GOT3 (cell line): ENCODE measurements at regions not wholly inside any gene's neighbourhood (a gene's known extent, or its start where the extent isn't known, plus 50 kb on each side); places are given as distances from the start of the nearest gene placed in this dataset.

ENCODE experiments used
- DNase-seq: peaks from one replicate; lab custom pipeline; 2025; ENCODE audit warnings: mixed read lengths; lab: John Stamatoyannopoulos, UW

DNA sequence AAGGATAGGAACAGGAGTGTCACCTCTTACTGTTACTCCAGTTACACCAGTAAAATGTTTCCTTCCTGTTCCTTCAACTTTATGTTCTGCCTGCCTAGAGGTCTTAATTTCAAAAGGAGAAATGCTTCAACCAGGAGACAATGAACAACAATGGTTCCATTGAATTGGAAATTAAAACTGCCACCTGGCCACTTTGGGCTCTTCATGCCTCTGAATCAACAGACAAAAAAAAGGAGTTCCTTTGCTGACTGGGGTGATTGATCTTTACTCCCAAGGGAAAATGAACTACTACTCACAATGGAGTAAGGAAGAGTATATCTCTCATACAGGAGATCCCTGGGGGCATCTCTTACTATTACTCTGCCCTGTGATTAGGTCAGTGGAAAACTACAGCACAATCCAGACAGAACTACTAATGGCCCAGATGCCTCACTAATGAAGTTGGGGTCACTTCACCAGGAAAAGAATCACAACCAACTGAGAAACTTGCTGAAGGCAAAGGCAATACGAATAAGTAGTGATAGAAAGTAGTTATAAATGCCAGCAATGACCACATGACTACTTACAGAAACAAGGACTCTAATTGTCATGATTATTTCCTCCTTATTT, 76.6 kb upstream of the PRDX6 start:
- DNase-seq = no peak

DNA sequence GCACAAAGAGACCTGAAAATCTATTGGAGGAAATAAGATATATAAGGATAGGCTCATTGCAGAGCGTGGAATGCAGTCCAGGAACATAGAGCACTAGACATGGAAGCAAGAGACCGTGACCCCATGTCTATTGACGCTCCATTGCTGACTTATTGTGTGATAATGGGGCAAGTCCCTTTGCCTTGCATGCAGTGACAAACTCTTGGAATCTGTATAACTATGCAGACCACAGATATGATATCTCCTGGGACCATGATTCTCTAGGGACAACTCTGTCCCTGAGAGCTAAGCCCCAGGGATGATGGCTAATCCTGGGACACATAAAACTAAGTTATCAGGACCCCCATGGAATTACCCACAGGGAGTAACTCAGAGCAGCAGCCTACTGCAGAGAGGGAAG, 73.1 kb upstream of the PRDX6 start:
- DNase-seq = no peak

DNA sequence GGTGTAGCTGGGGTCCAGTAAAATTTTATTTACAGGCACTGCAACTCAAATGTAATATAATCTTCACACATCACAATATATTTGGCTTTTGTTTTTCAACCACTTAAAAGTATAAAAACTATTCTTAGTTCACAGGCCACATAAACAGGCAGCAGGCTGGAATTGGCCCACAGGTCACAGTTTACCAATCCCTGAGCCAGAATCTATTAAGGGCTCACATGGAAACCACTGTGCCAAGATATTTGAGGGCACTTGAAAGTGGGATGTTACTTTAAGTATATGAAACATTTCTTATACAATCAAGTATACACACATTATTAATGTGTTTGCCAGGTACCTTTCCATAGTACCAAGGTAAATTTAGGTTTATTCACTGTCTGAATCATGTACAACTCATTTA, 71.9 kb upstream of the PRDX6 start:
- DNase-seq = no peak

DNA sequence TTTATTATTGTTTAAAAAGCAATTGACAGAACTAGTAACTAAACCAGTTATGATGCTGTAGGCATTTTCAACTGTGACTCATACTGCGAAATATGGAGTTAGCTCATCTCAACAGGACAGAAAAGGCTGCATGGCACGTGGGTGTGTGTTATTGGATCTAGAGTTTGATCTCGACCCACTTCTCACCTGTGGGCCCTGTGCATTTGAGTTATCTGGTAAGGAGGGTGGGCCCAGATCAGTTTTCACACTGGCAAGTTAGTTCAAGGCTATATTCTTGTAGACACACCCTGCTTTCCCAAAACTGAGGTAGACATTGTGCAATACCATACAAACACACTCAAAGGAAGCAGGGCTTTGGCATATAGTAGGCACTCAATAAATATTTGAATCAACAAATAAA, 71.3 kb upstream of the PRDX6 start:
- DNase-seq = no peak

DNA sequence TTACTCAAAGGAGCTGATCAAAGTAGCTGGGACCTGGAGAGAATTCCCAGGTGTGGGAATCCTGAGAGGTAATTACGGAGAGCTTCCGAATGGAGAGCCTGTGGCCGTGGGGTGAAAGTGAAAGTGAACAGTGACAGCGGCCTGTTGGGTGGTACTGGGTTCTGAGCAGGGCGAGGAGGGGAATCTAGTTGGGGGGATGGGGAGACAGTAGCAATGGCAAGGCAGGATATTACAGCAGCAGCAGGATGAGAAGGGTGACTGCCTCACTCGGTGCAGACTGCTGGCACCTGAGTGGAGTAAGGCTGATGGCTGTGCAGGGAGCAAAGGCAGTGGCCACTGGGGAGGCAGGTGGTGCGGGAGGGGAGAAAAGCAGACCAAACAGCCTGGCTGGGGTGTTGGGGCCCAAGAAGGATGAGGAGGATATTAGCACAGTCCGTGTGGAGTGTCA, 70.3 kb upstream of the PRDX6 start:
- no peak for DNase-seq

DNA sequence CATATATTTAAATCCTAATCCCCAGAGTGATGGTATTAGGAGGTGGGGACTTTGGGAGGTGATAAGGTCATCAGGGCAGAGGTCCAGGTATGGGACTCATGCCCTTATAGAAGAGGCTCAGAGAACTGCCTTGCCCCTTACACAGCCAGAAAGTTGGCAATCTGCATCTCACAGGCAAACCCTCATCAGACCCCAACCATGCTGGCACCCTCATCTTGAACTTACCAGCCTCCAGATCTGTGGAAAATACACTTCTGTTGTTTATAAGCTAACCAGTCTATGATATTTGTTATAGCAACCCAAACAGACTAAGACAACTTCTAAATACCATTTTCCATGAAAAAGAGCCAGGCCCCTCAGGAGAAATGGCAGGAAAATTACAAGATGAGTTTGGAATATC, 69.3 kb upstream of the PRDX6 start:
- no peak for DNase-seq

DNA sequence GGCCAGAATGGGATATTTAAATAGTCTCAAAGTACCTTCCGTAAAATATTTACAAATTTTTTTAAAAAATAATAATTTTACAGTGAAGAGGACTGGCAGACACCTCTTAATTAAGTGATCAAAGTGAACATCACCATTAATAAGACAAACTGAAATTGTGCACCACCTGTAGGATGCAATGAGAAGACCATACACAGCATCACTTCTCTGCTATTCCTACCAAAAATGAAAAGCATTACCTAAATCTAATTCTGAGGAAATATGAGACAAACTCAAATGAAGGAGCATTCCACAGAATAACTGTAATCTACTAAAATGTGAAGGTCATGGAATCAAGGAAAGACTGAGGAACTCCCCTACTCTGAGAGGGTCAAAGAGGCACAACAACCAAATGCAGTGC, 68.2 kb upstream of the PRDX6 start:
- DNase-seq = no peak

DNA sequence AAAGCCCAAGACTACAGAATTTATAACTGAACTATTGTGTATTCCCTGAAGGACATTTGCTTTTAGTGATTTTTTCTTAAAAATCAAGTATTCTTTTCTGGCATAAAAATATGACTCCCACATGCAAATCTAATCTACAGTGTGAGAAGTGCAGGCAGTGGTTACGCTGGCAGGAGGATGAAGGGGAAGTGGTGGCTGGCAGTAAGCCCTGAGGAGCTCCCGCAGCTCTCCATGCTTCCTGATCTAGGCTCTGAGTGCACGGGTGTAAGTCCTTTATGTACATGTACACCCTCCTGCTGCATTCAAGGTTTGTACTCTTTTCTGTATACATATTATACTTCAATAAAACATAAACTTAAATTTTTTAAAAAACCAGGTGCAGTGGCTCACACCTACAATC, 67.5 kb upstream of the PRDX6 start:
- no peak for DNase-seq

DNA sequence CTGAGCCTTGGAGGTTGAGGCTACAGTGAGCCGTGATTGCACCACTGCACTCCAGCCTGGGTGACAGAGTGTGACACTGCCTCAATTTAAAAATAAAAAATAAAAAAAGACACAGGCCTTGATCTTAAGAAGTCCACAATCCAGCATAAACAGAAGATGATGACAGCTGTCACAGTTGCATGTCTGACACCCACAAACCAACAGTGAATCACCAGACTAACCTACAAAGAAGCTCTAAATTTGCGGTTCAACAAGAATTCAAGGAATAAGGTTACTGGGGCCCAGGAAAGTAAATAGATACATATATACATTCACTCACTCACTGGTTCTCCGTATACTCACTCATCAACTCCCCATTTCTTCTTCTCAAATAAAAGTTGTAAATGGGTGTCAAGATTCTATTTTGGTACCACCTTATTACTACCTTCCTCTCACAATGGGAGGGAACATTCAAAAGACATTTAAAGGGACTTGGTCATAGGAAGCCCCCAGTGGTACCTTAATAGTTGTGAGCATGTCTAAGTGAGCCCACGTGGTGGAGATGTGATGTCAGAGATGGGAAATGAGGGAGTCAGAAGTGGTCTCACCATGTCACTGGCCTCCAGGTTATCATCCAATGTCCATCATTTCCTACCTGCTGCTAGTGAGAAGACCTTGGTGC, 66.9 kb upstream of the PRDX6 start:
- no peak for DNase-seq

DNA sequence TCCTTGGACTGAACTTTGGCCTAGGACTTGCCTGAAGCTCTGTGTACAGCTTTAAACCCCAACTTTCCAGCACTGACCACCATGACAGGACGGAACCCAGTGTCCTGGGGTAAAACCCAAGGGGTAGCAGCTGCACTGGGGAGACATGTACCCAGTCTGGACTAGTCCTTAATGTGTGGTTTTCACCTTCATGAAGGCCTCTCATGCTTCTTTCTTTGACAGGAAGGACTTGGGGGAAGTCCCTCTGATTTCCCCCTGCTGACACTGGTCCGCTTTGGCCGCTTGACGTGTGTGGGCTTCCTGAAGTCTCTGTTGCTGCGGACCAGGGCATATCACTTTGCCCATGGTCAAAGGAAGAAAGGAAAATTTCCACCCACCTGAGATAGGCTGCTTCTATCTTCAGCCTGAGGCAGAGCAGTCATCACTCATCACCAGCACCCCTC, 66.3 kb upstream of the PRDX6 start:
- no peak for DNase-seq

DNA sequence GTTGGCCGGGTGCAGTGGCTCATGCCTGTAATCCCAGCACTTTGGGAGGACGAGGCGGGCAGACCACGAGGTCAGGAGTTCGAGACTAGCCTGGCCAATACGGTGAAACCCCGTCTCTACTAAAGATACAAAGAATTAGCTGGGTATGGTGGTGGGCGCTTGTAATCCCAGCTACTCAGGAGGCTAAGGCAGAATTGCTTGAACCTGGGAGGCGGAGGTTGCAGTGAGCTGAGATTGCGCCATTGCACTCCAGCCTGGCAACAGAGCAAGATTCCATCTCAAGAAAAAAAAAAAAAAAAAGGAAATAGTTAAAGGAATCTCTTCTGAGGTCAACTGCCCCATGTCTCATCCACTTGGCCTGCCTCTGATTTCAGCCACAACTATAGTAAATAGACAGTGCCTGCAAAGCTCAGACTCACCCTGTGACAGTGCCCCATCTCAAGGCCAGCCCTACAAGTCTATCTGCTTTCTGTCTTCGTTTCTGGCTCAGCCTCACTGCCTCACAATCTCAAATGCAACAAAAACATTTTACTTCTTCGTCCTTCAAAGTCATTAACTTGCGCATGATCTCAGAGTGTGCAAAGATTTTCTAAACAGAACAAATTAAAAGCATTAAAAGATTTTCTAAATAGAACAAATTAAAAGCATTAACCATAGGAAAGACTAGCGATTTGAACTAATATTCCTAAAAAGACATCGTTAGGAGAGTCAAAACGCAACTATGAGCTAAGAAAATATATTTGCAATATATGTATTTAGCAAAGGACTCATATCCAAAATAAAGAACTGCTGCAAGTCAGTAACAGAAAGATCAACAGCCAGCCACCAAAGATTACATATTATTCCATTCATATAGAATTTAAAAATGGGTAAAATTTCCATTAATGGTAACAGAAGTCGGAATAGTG, 65.0 kb upstream of the PRDX6 start:
- peak; percentile 87 for DNase-seq

DNA sequence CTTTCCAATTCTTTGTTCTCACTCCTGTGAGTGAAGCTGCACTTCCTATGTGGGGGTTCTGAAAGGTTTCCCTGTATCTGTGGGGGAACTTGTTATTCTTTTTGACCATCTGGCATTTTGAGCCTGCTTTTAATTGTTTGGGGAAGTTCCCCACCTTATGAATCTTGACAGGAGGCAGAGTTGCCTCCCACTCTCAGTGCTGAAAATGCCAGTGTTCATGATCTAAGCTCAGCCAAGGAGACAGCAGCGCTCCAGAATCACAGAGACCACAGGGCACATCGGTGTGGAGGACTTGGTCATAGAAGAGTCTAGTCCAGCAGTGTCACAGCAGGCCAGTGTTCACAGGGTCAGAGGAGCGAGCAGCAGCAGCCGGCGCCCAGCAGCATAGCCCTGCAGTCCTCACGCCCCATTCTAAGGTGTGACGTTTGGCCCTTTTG, 63.8 kb upstream of the PRDX6 start:
- no peak for DNase-seq

DNA sequence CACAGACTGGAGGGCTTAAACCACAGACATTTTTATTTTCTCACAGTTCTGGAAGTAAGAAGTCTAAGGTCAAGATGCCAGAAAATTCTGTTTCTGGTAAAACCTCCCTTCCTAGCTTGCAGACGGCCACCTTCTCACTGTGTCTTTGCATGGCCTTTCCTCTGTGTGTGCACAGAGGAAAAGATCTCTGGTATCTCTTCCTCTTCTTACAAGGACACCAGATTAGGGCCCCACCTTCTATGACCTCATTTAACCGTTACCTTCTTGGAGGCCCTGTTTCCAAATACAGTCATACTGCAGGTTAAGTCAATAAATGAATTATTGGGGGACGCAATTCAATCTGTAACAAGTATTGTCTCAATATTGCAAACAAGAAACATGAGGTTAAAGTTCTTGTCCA, 63.0 kb upstream of the PRDX6 start:
- no peak for DNase-seq

DNA sequence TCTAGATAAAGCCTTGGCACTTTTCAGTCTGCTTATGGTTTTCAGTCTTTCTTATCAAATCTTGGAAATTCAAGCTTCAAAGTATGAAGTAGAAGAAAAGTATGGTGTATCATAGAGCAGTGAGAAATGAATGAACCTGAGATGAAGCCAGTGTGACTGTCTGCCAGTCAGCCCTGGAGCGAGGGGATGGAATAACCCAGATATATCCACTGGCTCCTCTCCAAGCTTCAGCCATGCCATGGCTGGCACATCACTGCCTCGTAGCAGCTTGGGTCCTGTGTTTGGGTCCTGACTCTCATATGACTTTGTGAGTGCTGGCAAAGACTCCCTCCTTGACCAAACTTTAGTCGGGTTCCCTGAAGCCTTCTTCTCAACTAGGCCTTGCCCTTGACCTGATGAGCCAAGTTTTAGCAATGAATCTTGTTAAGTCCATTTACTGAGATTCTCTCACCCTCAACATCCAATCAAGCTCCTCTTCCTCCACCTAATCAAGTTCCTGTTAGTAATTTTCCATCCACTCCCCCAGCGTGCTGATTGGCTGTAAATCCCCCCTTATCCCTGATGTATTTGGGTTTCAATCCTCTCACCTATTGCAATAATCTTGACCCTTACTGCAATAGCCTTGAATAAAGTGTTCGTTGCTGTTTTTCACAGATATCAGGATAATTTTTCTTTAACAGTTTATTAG, 62.5 kb upstream of the PRDX6 start:
- no peak for DNase-seq

DNA sequence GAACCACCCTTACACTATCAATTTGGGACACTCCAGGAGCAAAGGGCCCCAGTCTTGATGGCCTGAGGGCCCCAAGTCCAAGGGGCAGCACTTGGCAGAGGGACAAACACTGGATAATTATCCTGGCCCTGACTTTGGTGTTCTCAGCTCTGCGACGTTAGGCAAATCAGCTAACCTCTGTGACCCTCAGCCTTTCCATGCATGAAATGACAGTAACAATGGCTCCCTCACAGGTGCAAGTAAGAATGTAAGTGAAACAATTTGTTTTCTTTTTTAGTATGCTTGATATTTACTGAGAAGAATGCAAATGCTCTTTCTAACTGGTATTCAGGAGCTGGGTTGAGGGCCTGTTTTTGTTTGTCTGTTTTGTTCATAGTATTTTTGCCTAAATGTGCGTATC, 61.6 kb upstream of the PRDX6 start:
- no peak for DNase-seq

DNA sequence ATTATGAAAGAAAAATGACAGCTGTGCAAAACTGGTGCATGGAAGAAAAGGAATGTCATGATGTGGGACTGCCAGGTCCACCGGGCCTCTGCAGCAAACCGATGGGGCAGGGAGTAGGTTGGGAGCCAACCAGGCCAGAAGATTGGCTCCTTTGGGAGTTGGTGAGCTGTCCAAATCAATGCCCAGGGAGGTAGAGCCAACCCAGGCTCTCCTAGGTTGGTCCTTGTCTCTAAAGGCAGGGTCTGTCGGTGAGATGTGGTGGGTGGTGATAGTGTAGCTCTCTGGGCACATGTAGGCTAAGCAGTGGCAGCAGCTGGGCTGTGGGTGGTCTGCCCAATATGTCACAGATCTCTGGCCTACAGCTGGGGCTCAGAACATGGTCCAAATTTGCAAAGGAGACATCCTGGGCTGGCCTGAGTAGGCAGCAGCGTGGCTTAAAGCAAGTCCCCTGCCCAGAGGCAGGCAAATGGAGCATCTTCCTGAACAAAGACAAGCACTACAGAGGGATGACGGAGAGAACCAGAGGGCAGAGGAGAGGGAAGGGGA, 61.2 kb upstream of the PRDX6 start:
- DNase-seq = no peak

DNA sequence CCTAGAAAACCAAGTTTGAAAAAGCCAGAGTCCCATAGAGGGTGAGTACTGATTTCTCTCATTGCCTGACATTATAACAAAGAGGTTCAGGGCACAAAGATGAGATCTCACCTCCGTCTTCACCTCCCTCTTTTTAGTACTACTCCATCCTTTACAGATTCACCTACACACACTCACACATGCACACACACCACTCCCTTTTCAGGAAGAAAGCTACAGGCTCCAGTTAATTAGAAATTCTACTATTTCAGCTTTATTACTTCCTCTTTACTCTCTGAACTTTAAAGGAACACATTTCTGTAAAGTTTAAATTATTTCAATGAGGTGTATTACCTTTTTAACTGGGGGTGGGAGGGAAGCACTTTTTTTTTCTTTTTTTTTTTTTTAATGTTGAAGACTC, 59.6 kb upstream of the PRDX6 start:
- DNase-seq = no peak

DNA sequence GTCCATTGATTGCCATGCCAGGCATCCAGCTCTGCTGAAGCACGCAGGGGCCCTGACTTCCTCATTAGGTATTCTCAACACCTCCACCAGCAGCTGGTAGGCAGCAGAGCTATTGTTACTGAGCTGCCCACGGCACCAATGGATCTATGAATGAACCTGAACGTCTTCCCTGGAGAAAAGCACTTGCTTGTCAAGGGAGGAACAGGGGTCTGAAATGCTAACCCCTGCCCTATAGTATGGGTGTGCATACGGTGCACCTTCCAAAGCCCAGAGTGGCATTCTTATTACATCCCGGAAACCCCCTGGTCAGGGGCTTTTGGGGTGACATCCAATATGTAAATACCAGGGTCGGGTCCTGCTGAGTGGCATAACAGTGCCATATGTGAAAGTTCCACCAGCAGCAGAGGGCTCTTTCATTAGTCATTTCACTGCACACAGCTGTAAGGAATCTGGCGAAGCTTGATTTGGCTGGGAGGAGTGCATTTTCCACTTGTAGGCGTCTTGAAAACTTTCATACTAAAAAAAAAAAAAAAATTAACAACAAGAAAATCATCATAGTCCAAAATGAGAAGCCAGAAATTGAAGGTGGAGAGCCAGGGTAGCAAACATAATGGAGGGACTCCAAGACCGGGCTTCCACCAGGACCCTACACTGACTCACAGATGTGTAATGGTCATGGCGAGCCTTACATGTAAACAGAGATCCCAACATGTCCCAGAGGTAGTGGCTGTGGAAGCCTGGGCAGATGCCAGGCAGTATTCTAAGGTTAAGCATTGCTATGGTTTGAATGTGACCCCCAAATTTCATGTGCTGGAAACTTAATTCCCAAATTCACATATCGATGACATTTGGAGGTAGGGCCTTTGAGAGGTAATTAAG, 58.8 kb upstream of the PRDX6 start:
- no peak for DNase-seq

DNA sequence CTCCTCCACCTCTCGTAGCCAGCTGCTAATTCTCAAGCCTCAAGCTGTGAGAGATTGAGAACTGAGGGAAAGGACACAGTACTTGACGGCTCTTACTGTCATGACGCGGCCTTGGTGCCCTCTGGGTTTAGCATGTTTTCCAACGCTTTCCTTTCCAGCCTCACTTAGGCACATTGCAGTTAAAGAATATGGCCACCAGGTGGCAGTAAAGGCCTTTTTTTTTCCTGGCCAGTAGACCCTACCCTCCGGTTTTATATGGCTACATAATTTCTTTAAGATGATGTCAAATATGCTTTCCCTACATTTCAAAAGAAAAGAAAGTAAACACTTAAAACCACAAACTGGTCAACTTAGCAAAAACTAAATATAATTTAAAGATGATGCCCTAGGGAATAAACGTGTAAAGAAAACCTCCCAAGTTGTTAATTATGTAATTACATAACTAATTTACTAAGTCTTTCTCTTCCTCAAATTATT, 56.8 kb upstream of the PRDX6 start:
- peak; percentile 75 for DNase-seq

DNA sequence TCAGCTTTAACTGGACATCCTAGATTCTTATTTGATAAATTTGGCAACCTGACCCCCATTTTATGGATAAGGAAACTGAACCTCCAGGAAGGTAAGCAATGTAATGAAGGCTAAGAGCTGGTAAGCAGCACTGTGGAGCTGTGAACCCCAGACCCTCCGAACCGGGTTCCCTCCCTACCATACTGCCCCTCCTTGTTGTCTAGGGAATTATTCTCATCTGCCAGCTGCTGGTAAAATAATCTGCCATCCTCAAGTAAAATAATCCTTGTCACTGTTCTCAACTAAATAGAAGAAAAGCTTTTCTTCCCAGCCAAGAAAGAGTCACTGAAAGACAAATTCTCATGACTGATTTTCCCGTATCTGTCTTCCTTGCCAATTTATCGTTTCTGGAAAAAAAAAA, 55.8 kb upstream of the PRDX6 start:
- DNase-seq = no peak

DNA sequence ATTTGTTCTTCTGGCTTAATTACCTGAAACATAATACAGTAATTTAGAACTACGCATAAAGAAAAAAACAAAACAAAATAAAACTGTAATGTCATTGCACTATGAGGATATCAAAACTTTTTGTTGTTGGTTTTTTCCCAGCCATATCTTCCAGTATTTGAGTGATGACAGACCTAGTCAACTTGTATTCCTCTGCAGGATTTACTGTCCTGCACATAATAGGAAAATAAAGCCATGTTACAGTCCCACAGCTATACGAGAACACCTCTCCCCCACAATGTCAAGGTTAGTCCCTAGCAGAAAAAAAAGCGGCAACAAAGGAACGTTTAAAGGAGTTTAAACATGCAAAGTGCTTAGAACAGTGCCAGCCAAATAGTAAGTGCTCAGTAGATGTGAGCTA, 55.3 kb upstream of the PRDX6 start:
- DNase-seq = no peak
